ENCODE measurements at regions not wholly inside any gene's neighbourhood (a gene's known extent, or its start where the extent isn't known, plus 50 kb on each side); places are given as distances from the start of the nearest gene placed in this dataset.

- no peaks in the 10 kb centered on the region for H3K27me3 ChIP-seq
- intact Hi-C loops (cut with DNase I): no loop called here
- no peak overlapping the region for H3K9ac ChIP-seq (ENCODE audit: low read depth in 2 of 2, low read length in 2 of 2)
- H3K9me3 ChIP-seq: no peaks in the 10 kb centered on the region
- no peak for DNase-seq
- H3K36me3 ChIP-seq: no peaks in the 10 kb centered on the region
- H3K4me1 ChIP-seq: no peaks in the 10 kb centered on the region
- no peak for TF ChIP-seq CTCF (IDR thresholded peaks at IDR 0.05)
- H3K4me3 ChIP-seq: no peak overlapping the region
- H3K27ac ChIP-seq: no peak overlapping the region
These were observed 116.5 kb upstream of the OTOS start for GRCh38 chr2:240256704-240257637.

GRCh38 chr2:240257940-240258580, 117.6 kb upstream of the OTOS start:
- Histone ChIP-seq H3K27ac (no peak overlapping the region), H3K36me3 (no peaks in the 10 kb centered on the region), H3K9me3 (no peaks in the 10 kb centered on the region), H3K4me3 (no peak overlapping the region), H3K4me1 (no peaks in the 10 kb centered on the region), H3K27me3 (no peaks in the 10 kb centered on the region), H3K9ac (ENCODE audit: low read depth in 2 of 2, low read length in 2 of 2) (no peak overlapping the region)
- TF ChIP-seq CTCF (IDR thresholded peaks at IDR 0.05): no peak
- no peak for DNase-seq
- intact Hi-C loops (cut with DNase I): no loop called here

- TF ChIP-seq CTCF (IDR thresholded peaks at IDR 0.05): no peak
- intact Hi-C loops (cut with DNase I): no loop called here
- Histone ChIP-seq H3K36me3 (no peaks in the 10 kb centered on the region), H3K27ac (no peak overlapping the region), H3K27me3 (no peaks in the 10 kb centered on the region), H3K9ac (ENCODE audit: low read depth in 2 of 2, low read length in 2 of 2) (no peak overlapping the region), H3K4me3 (no peak overlapping the region), H3K4me1 (no peaks in the 10 kb centered on the region), H3K9me3 (no peaks in the 10 kb centered on the region)
- no peak for DNase-seq
These were observed 118.2 kb upstream of the OTOS start for GRCh38 chr2:240258685-240259084.

- intact Hi-C loops (cut with DNase I): no loop called here
- Histone ChIP-seq H3K27me3 (no peaks in the 10 kb centered on the region), H3K9ac (ENCODE audit: low read depth in 2 of 2, low read length in 2 of 2) (no peak overlapping the region), H3K27ac (no peak overlapping the region), H3K9me3 (no peaks in the 10 kb centered on the region), H3K4me1 (no peaks in the 10 kb centered on the region), H3K4me3 (no peak overlapping the region), H3K36me3 (no peaks in the 10 kb centered on the region)
- no peak for DNase-seq
- TF ChIP-seq CTCF (IDR thresholded peaks at IDR 0.05): no peak
These were observed 118.9 kb upstream of the OTOS start for GRCh38 chr2:240259201-240259923.

- no peak for DNase-seq
- no peak overlapping the region for H3K27ac ChIP-seq
These were observed 119.6 kb upstream of the OTOS start for GRCh38 chr2:240259924-240260529.

More at GRCh38 chr2:240259924-240260529, 119.6 kb upstream of the OTOS start:
- no peaks in the 10 kb centered on the region for H3K4me1 ChIP-seq
- H3K9me3 ChIP-seq: no peaks in the 10 kb centered on the region
- TF ChIP-seq CTCF (IDR thresholded peaks at IDR 0.05): no peak
- no peak overlapping the region for H3K4me3 ChIP-seq
- peak overlapping the region in 1 of 2 donors; percentile 24 for H3K9ac ChIP-seq (ENCODE audit: low read depth in 2 of 2, low read length in 2 of 2)
- H3K27me3 ChIP-seq: no peaks in the 10 kb centered on the region
- H3K36me3 ChIP-seq: no peaks in the 10 kb centered on the region
- intact Hi-C loops (cut with DNase I): no loop called here

Measured in colonic mucosa (tissue), 4 donors.